Fibroblast of villous mesenchyme (primary cell): ENCODE measurements at regions not wholly inside any gene's neighbourhood (a gene's known extent, or its start where the extent isn't known, plus 50 kb on each side); places are given as distances from the start of the nearest gene placed in this dataset.

ENCODE experiments used
- DNase-seq: peaks from one replicate; pipeline ENCODE4 v3.0.0-alpha.2; 2010; ENCODE audit warnings: low read depth
- H3K4me3 ChIP-seq: 2 replicates; pipeline ENCODE4 v1.5.1; 2011; ENCODE audit warnings: low read depth, mild to moderate bottlenecking, low read length
- CTCF ChIP-seq: IDR thresholded peaks from 2 replicates; pipeline ENCODE4 v1.5.1; 2012; ENCODE audit warnings: low read depth, mild to moderate bottlenecking, low read length; ENCODE audit not compliant: insufficient read depth

GRCh38 chr9:134217431-134218210 is 53.3 kb upstream of the RNU6ATAC start:
- TF ChIP-seq CTCF: peak; percentile 12
- DNase-seq: no peak
- H3K4me3 ChIP-seq: no peak overlapping the region

GRCh38 chr9:134218230-134218629 is 53.9 kb upstream of the RNU6ATAC start:
- TF ChIP-seq CTCF: no peak
- H3K4me3 ChIP-seq: no peak overlapping the region
- no peak for DNase-seq

- TF ChIP-seq CTCF: no peak
- no peak overlapping the region for H3K4me3 ChIP-seq
- no peak for DNase-seq
Measured at GRCh38 chr9:134219646-134220060, 55.3 kb upstream of the RNU6ATAC start.

GRCh38 chr9:134220311-134220710 is 55.9 kb upstream of the RNU6ATAC start:
- DNase-seq: no peak
- no peak overlapping the region for H3K4me3 ChIP-seq
- TF ChIP-seq CTCF: no peak

GRCh38 chr9:134221273-134222017 is 57.1 kb upstream of the RNU6ATAC start:
- TF ChIP-seq CTCF: no peak
- H3K4me3 ChIP-seq: no peak overlapping the region
- no peak for DNase-seq

- no peak overlapping the region for H3K4me3 ChIP-seq
- DNase-seq: no peak
- TF ChIP-seq CTCF: no peak
Measured at GRCh38 chr9:134222018-134222573, 57.7 kb upstream of the RNU6ATAC start.
